RPMI7951 (cell line): ENCODE measurements at regions not wholly inside any gene's neighbourhood (a gene's known extent, or its start where the extent isn't known, plus 50 kb on each side); places are given as distances from the start of the nearest gene placed in this dataset.
"Not testable (repeated sequence)": the region's sequence is repeated elsewhere in the genome, so short reads cannot be mapped to it uniquely, and the experiment has no call there.

ENCODE experiments used
- DNase-seq: peaks from one replicate; pipeline ENCODE4 v3.0.0-alpha.2; 2012; ENCODE audit warnings: low read depth

GRCh38 chr22:23395530-23396361 is 184.3 kb downstream of the IGLL1 start:
- no peak for DNase-seq

- DNase-seq: no peak
These were observed 185.4 kb downstream of the IGLL1 start for GRCh38 chr22:23394525-23395326.

GRCh38 chr22:23393721-23394320 is 186.3 kb downstream of the IGLL1 start:
- DNase-seq: no peak

GRCh38 chr22:23393199-23393598 is 186.9 kb downstream of the IGLL1 start:
- not testable (repeated sequence) for DNase-seq

GRCh38 chr22:23392420-23393121 is 187.5 kb downstream of the IGLL1 start:
- no peak for DNase-seq

- no peak for DNase-seq
These were observed 189.1 kb downstream of the IGLL1 start for GRCh38 chr22:23391022-23391421.

GRCh38 chr22:23389271-23390071 is 190.6 kb downstream of the IGLL1 start:
- DNase-seq: no peak

GRCh38 chr22:23388517-23388890 is 191.6 kb downstream of the IGLL1 start:
- no peak for DNase-seq

GRCh38 chr22:23387827-23388516 is 192.1 kb downstream of the IGLL1 start:
- no peak for DNase-seq

- no peak for DNase-seq
These were observed 193.1 kb downstream of the IGLL1 start for GRCh38 chr22:23386822-23387580.

- peak; percentile 54 for DNase-seq
These were observed 194.1 kb downstream of the IGLL1 start for GRCh38 chr22:23385678-23386631.

GRCh38 chr22:23384923-23385677 is 195.0 kb downstream of the IGLL1 start:
- no peak for DNase-seq

GRCh38 chr22:23384431-23384830 is 195.7 kb downstream of the IGLL1 start:
- DNase-seq: no peak

- no peak for DNase-seq
These were observed 196.4 kb downstream of the IGLL1 start for GRCh38 chr22:23383491-23384361.

- no peak for DNase-seq
These were observed 197.5 kb downstream of the IGLL1 start for GRCh38 chr22:23382428-23383218.
